ENCODE measurements at regions not wholly inside any gene's neighbourhood (a gene's known extent, or its start where the extent isn't known, plus 50 kb on each side); places are given as distances from the start of the nearest gene placed in this dataset.
A peak's percentile ranks its signal among the peaks of the same experiment; 100 is the strongest.

- TF ChIP-seq MGA (IDR thresholded peaks at IDR 0.05) (peak; percentile 81), NEUROD1 (IDR thresholded peaks at IDR 0.05; ENCODE audit: borderline replicate concordance, low read depth, low read length, partially characterized antibody) (no peak), TAF15 (IDR thresholded peaks at IDR 0.05; ENCODE audit: low read depth, low read length) (no peak), NCOR1 (IDR thresholded peaks at IDR 0.05) (no peak), XRCC5 (IDR thresholded peaks at IDR 0.05; ENCODE audit: low read depth, low read length) (no peak), MEIS2 (IDR thresholded peaks at IDR 0.05; ENCODE audit: partially characterized antibody) (no peak), ESRRB (CRISPR knock-in tag; IDR thresholded peaks at IDR 0.05; ENCODE audit: borderline replicate concordance) (no peak), ZNF785 (CRISPR knock-in tag; IDR thresholded peaks at IDR 0.05) (no peak), GATAD2A (IDR thresholded peaks at IDR 0.05) (no peak), L3MBTL2 (IDR thresholded peaks at IDR 0.05) (peak; percentile 88), RFX5 (IDR thresholded peaks at IDR 0.05; ENCODE audit: low read depth, low read length) (no peak), RNF2 (IDR thresholded peaks at IDR 0.05) (no peak)
Measured at GRCh38 chr9:95626885-95627558, 110.3 kb upstream of the PTCH1 start (continued).

Data from K562 (cell line).